KG1 (cell line): ENCODE measurements at regions not wholly inside any gene's neighbourhood (a gene's known extent, or its start where the extent isn't known, plus 50 kb on each side); places are given as distances from the start of the nearest gene placed in this dataset.
"Not testable (repeated sequence)": the region's sequence is repeated elsewhere in the genome, so short reads cannot be mapped to it uniquely, and the experiment has no call there.

Experiments
- DNase-seq: peaks from one replicate; lab custom pipeline; 2025; lab: John Stamatoyannopoulos, UW

- no peak for DNase-seq
Observed at GRCh38 chr3:25151903-25152295, 276.2 kb upstream of the RARB start.

GRCh38 chr3:25153136-25153535, 274.9 kb upstream of the RARB start:
- no peak for DNase-seq

- DNase-seq: no peak
Observed at GRCh38 chr3:25153561-25153960, 274.5 kb upstream of the RARB start.

- no peak for DNase-seq
Observed at GRCh38 chr3:25155652-25156471, 272.2 kb upstream of the RARB start.

GRCh38 chr3:25156626-25157025, 271.4 kb upstream of the RARB start:
- DNase-seq: no peak

- no peak for DNase-seq
Observed at GRCh38 chr3:25165306-25165705, 262.8 kb upstream of the RARB start.

- no peak for DNase-seq
Observed at GRCh38 chr3:25166016-25166415, 262.0 kb upstream of the RARB start.

- no peak for DNase-seq
Observed at GRCh38 chr3:25169151-25169550, 258.9 kb upstream of the RARB start.

GRCh38 chr3:25170021-25170420, 258.0 kb upstream of the RARB start:
- DNase-seq: no peak

- no peak for DNase-seq
Observed at GRCh38 chr3:25171118-25171807, 256.8 kb upstream of the RARB start.

GRCh38 chr3:25171897-25172296, 256.2 kb upstream of the RARB start:
- no peak for DNase-seq

GRCh38 chr3:25173606-25174005, 254.5 kb upstream of the RARB start:
- DNase-seq: no peak

GRCh38 chr3:25174251-25174650, 253.8 kb upstream of the RARB start:
- DNase-seq: no peak

- DNase-seq: no peak
Observed at GRCh38 chr3:25177041-25177440, 251.0 kb upstream of the RARB start.

GRCh38 chr3:25178672-25179071, 249.4 kb upstream of the RARB start:
- DNase-seq: no peak

GRCh38 chr3:25181096-25181495, 247.0 kb upstream of the RARB start:
- DNase-seq: no peak

GRCh38 chr3:25182794-25183193, 245.3 kb upstream of the RARB start:
- DNase-seq: no peak

- no peak for DNase-seq
Observed at GRCh38 chr3:25184641-25185250, 243.3 kb upstream of the RARB start.

GRCh38 chr3:25191673-25192072, 236.4 kb upstream of the RARB start:
- DNase-seq: no peak

GRCh38 chr3:25199567-25199966, 228.5 kb upstream of the RARB start:
- not testable (repeated sequence) for DNase-seq

GRCh38 chr3:25212736-25213135, 215.3 kb upstream of the RARB start:
- no peak for DNase-seq

GRCh38 chr3:25214034-25214433, 214.0 kb upstream of the RARB start:
- DNase-seq: no peak

- no peak for DNase-seq
Observed at GRCh38 chr3:25218362-25218761, 209.7 kb upstream of the RARB start.
